Spleen (tissue), 11 donors: ENCODE measurements at regions not wholly inside any gene's neighbourhood (a gene's known extent, or its start where the extent isn't known, plus 50 kb on each side); places are given as distances from the start of the nearest gene placed in this dataset.

Experiments
- DNase-seq: peaks from one replicate; pipeline ENCODE4 v3.0.0-alpha.2; 2020
- H3K27ac ChIP-seq, 8 donors: fragments of 200-600 bp; sonication (generic) in 7 of 8; 1 replicate in 4 of 8; 2 replicates in 4 of 8; pipeline versions ENCODE4 v1.5.0 to v1.8.0; 2016 to 2021; ENCODE audit warnings: inconsistent platforms in 4 of 8, mild to moderate bottlenecking in 4 of 8, moderate library complexity in 1 of 8
- H3K27me3 ChIP-seq, 7 donors: fragments of 200-600 bp; sonication (generic) in 6 of 7; replicated peaks in 1 of 7; 1 replicate in 4 of 7; 2 replicates in 3 of 7; pipeline versions ENCODE4 v1.5.0 to v1.8.0; 2016 to 2021; ENCODE audit warnings: inconsistent platforms in 3 of 7, mild to moderate bottlenecking in 1 of 7
- H3K36me3 ChIP-seq, 6 donors: fragments of 200-600 bp; sonication (generic) in 5 of 6; 1 replicate in 4 of 6; 2 replicates in 2 of 6; pipeline versions ENCODE4 v1.5.0 to v1.8.0; 2016 to 2021; ENCODE audit warnings: inconsistent platforms in 2 of 6
- H3K4me1 ChIP-seq, 6 donors: fragments of 200-600 bp; sonication (generic) in 5 of 6; 1 replicate in 3 of 6; 2 replicates in 3 of 6; pipeline versions ENCODE4 v1.5.0 to v1.8.0; 2016 to 2021; ENCODE audit warnings: inconsistent platforms in 3 of 6
- H3K4me3 ChIP-seq, 8 donors: fragments of 200-600 bp; sonication (generic) in 7 of 8; 1 replicate in 4 of 8; 2 replicates in 4 of 8; pipeline versions ENCODE4 v1.5.0 to v1.8.0; 2016 to 2021; ENCODE audit warnings: inconsistent platforms in 4 of 8, mild to moderate bottlenecking in 4 of 8, moderate library complexity in 2 of 8
- H3K9me3 ChIP-seq, 8 donors: fragments of 200-600 bp; sonication (generic) in 7 of 8; 1 replicate in 4 of 8; 2 replicates in 4 of 8; pipeline versions ENCODE4 v1.5.0 to v1.8.0; 2016 to 2021; ENCODE audit warnings: inconsistent platforms in 4 of 8
- CTCF ChIP-seq, 11 experiments: fragments of 200-600 bp in 7 of 11; fragments of 450-650 bp in 4 of 11; sonication (generic) in 4 of 11; IDR thresholded peaks in 8 of 11; conservative IDR thresholded peaks in 3 of 11; 1 replicate in 7 of 11; 2 replicates in 4 of 11; pipeline versions ENCODE4 v1.4.0 to v1.8.0; 2016 to 2021; ENCODE audit warnings: antibody characterized with exemption in 11 of 11, inconsistent platforms in 4 of 11, mild to moderate bottlenecking in 1 of 11
- POLR2A ChIP-seq, 3 donors: fragments of 450-650 bp; IDR thresholded peaks; one replicate each; pipeline ENCODE4 v1.5.1; 2017; ENCODE audit warnings: antibody characterized with exemption in 3 of 3, mild to moderate bottlenecking in 1 of 3
- POLR2AphosphoS5 ChIP-seq, 3 donors: sonication (generic); formaldehyde crosslinking; IDR thresholded peaks; one replicate each; pipeline ENCODE4 v1.5.1; 2017; ENCODE audit warnings: antibody characterized with exemption in 3 of 3
- WGBS, 5 donors: extraction: QIAGEN DNeasy Blood & Tissue Kit in 3 of 5; methylation state at CpG; one replicate each; pipeline versions ENCODE4 v1.1.5 to v1.1.7; 2013 to 2018; 5-methylcytosine and 5-hydroxymethylcytosine counted together
- intact Hi-C: fragments of 100-400 bp; cut with DNase I; formaldehyde crosslinking; loops from one replicate; pipeline ENCODE4 v1.15.0; 2023; ENCODE audit warnings: low total_unique reads
- donor health status: healthy with polysubstance abuse.
- donor health status: DM: no; HTN: no; CAD: no; lungs with moderate emphysema.
- donor health status: DM: no; HTN: no; CAD: no.
- donor health status: Bipolar disorder and iron deficiency.
- donor health status: healthy.
- donor health status: DM: no; HTN: no; CAD: no.
- donor health status: DM: yes; HTN: yes; CAD: no.

- DNase-seq, result no peak
- Histone ChIP-seq H3K27me3 (no peaks in the 10 kb centered on the region), H3K36me3 (no peaks in the 10 kb centered on the region), H3K9me3 (no peaks in the 10 kb centered on the region), H3K4me3 (no peak overlapping the region), H3K4me1 (no peaks in the 10 kb centered on the region), H3K27ac (no peak overlapping the region)
- intact Hi-C loops, result no loop called here
- WGBS, 5 donors, result 53 to 73% (median 59%) methylated on average over 3 of the region's 3 CpGs
- TF ChIP-seq POLR2A (IDR thresholded peaks at IDR 0.05), result no peak
These were observed 171.5 kb downstream of the C7orf25 start for GRCh38 chr7:42740408-42740807.

- Histone ChIP-seq H3K27me3 (no peaks in the 10 kb centered on the region), H3K4me1 (no peaks in the 10 kb centered on the region), H3K27ac (no peak overlapping the region), H3K4me3 (no peak overlapping the region), H3K36me3 (no peaks in the 10 kb centered on the region), H3K9me3 (no peaks in the 10 kb centered on the region)
- intact Hi-C loops, result no loop called here
- DNase-seq, result no peak
- 83 to 94% (median 87%) methylated on average over 8 of the region's 8 CpGs for WGBS, 5 donors
- TF ChIP-seq POLR2AphosphoS5 (IDR thresholded peaks at IDR 0.05) (no peak), CTCF (IDR thresholded peaks at IDR 0.05 in 8 of 11, conservative IDR thresholded peaks at IDR 0.05 in 3 of 11) (no peak), POLR2A (IDR thresholded peaks at IDR 0.05) (no peak)
These were observed 172.2 kb downstream of the C7orf25 start for GRCh38 chr7:42739638-42740037.

- no peak for DNase-seq
- peaks cover 0 to 8% (median 0%) of the 10 kb centered on the region in 7 donors for H3K27me3 ChIP-seq
- H3K9me3 ChIP-seq, result no peaks in the 10 kb centered on the region
- H3K4me3 ChIP-seq, result no peak overlapping the region
- intact Hi-C loops, result no loop called here
- H3K4me1 ChIP-seq, result no peaks in the 10 kb centered on the region
- no peak overlapping the region for H3K27ac ChIP-seq
- WGBS, 5 donors, result 61 to 75% (median 69%) methylated on average over 1 of the region's 1 CpG
- H3K36me3 ChIP-seq, result no peaks in the 10 kb centered on the region
- TF ChIP-seq CTCF (IDR thresholded peaks at IDR 0.05 in 8 of 11, conservative IDR thresholded peaks at IDR 0.05 in 3 of 11), result no peak
- no peak for TF ChIP-seq POLR2AphosphoS5 (IDR thresholded peaks at IDR 0.05)
- no peak for TF ChIP-seq POLR2A (IDR thresholded peaks at IDR 0.05)
These were observed 174.9 kb downstream of the C7orf25 start for GRCh38 chr7:42736931-42737330.

GRCh38 chr7:42735081-42735480, 176.8 kb downstream of the C7orf25 start:
- DNase-seq, result no peak
- no peaks in the 10 kb centered on the region for H3K4me1 ChIP-seq
- no peak overlapping the region for H3K27ac ChIP-seq
- TF ChIP-seq CTCF (IDR thresholded peaks at IDR 0.05 in 8 of 11, conservative IDR thresholded peaks at IDR 0.05 in 3 of 11) (no peak), POLR2AphosphoS5 (IDR thresholded peaks at IDR 0.05) (no peak), POLR2A (IDR thresholded peaks at IDR 0.05) (no peak)
- WGBS, 5 donors, result 66 to 80% (median 76%) methylated on average over 2 of the region's 2 CpGs
- no peaks in the 10 kb centered on the region for H3K9me3 ChIP-seq
- no peaks in the 10 kb centered on the region for H3K36me3 ChIP-seq
- intact Hi-C loops, result no loop called here
- H3K4me3 ChIP-seq, result no peak overlapping the region
- H3K27me3 ChIP-seq, result peaks cover 0 to 8% (median 0%) of the 10 kb centered on the region in 7 donors

GRCh38 chr7:42734568-42734967, 177.3 kb downstream of the C7orf25 start:
- WGBS, 5 donors, result 49 to 64% (median 54%) methylated on average over 2 of the region's 2 CpGs
- H3K9me3 ChIP-seq, result no peaks in the 10 kb centered on the region
- TF ChIP-seq POLR2AphosphoS5 (IDR thresholded peaks at IDR 0.05) (no peak), CTCF (IDR thresholded peaks at IDR 0.05 in 8 of 11, conservative IDR thresholded peaks at IDR 0.05 in 3 of 11) (no peak), POLR2A (IDR thresholded peaks at IDR 0.05) (no peak)
- H3K27ac ChIP-seq, result no peak overlapping the region
- peaks cover 0 to 8% (median 0%) of the 10 kb centered on the region in 7 donors for H3K27me3 ChIP-seq
- H3K4me1 ChIP-seq, result no peaks in the 10 kb centered on the region
- no peak for DNase-seq
- no peak overlapping the region for H3K4me3 ChIP-seq
- no peaks in the 10 kb centered on the region for H3K36me3 ChIP-seq
- intact Hi-C loops, result no loop called here
